ENCODE measurements at regions not wholly inside any gene's neighbourhood (a gene's known extent, or its start where the extent isn't known, plus 50 kb on each side); places are given as distances from the start of the nearest gene placed in this dataset.

- peaks cover 0 to 12% of the 10 kb centered on the region in 2 donors for H3K9me3 ChIP-seq
- H3K27ac ChIP-seq, result no peak overlapping the region
Observed at GRCh38 chr16:9360075-9360474, 268.6 kb downstream of the HAPSTR1 start.

GRCh38 chr16:9362050-9362449 is 270.6 kb downstream of the HAPSTR1 start:
- no peaks in the 10 kb centered on the region for H3K27me3 ChIP-seq
- no peaks in the 10 kb centered on the region for H3K36me3 ChIP-seq
- TF ChIP-seq CTCF (IDR thresholded peaks at IDR 0.05), result no peak
- DNase-seq (ENCODE audit: low spot score), result peak; percentile 43
- peaks cover 0 to 5% of the 10 kb centered on the region in 2 donors for H3K9me3 ChIP-seq
- peaks cover 0 to 15% of the 10 kb centered on the region in 2 donors for H3K4me1 ChIP-seq
- no peak overlapping the region for H3K27ac ChIP-seq
- no peak overlapping the region for H3K4me3 ChIP-seq

More at GRCh38 chr16:9360075-9360474, 268.6 kb downstream of the HAPSTR1 start:
- Histone ChIP-seq H3K4me1 (peaks cover 0 to 3% of the 10 kb centered on the region in 2 donors), H3K4me3 (no peak overlapping the region), H3K27me3 (no peaks in the 10 kb centered on the region), H3K36me3 (no peaks in the 10 kb centered on the region)
- DNase-seq (ENCODE audit: low spot score), result no peak
- TF ChIP-seq CTCF (IDR thresholded peaks at IDR 0.05), result no peak

- DNase-seq (ENCODE audit: low spot score), result peak; percentile 23
- Histone ChIP-seq H3K27me3 (no peaks in the 10 kb centered on the region), H3K4me3 (no peak overlapping the region), H3K27ac (no peak overlapping the region), H3K4me1 (peaks cover 0 to 15% of the 10 kb centered on the region in 2 donors), H3K36me3 (no peaks in the 10 kb centered on the region), H3K9me3 (no peaks in the 10 kb centered on the region)
- TF ChIP-seq CTCF (IDR thresholded peaks at IDR 0.05), result no peak
Observed at GRCh38 chr16:9362604-9363003, 271.2 kb downstream of the HAPSTR1 start.

- H3K27ac ChIP-seq, result no peak overlapping the region
- no peaks in the 10 kb centered on the region for H3K27me3 ChIP-seq
- peak; percentile 13 for DNase-seq (ENCODE audit: low spot score)
- no peaks in the 10 kb centered on the region for H3K9me3 ChIP-seq
- no peak overlapping the region for H3K4me3 ChIP-seq
- TF ChIP-seq CTCF (IDR thresholded peaks at IDR 0.05), result no peak
- H3K36me3 ChIP-seq, result no peaks in the 10 kb centered on the region
- peaks cover 0 to 15% of the 10 kb centered on the region in 2 donors for H3K4me1 ChIP-seq
Observed at GRCh38 chr16:9363520-9363919, 272.1 kb downstream of the HAPSTR1 start.

GRCh38 chr16:9364721-9365369 is 273.4 kb downstream of the HAPSTR1 start:
- Histone ChIP-seq H3K27ac (peak overlapping the region in 1 of 2 donors; percentile 73), H3K27me3 (no peaks in the 10 kb centered on the region), H3K36me3 (no peaks in the 10 kb centered on the region), H3K4me3 (no peak overlapping the region), H3K9me3 (no peaks in the 10 kb centered on the region), H3K4me1 (peaks cover 0 to 21% of the 10 kb centered on the region in 2 donors)
- no peak for TF ChIP-seq CTCF (IDR thresholded peaks at IDR 0.05)
- DNase-seq (ENCODE audit: low spot score), result no peak

GRCh38 chr16:9365370-9365728 is 273.9 kb downstream of the HAPSTR1 start:
- H3K27me3 ChIP-seq, result no peaks in the 10 kb centered on the region
- no peak for TF ChIP-seq CTCF (IDR thresholded peaks at IDR 0.05)
- no peaks in the 10 kb centered on the region for H3K9me3 ChIP-seq
- H3K4me1 ChIP-seq, result peaks cover 0 to 26% of the 10 kb centered on the region in 2 donors
- H3K27ac ChIP-seq, result peak overlapping the region; percentile 51 to 73
- no peak overlapping the region for H3K4me3 ChIP-seq
- H3K36me3 ChIP-seq, result no peaks in the 10 kb centered on the region
- DNase-seq (ENCODE audit: low spot score), result peak; percentile 87

Data from right atrium auricular region (tissue), 2 donors.